Activated CD8-positive, alpha-beta memory T cell treated with anti-CD3 and anti-CD28 coated beads, Interleukin-2, amount 50 U/mL, for 24 hours (primary cell): ENCODE measurements at regions not wholly inside any gene's neighbourhood (a gene's known extent, or its start where the extent isn't known, plus 50 kb on each side); places are given as distances from the start of the nearest gene placed in this dataset.

Source experiments
- DNase-seq: peaks from one replicate; pipeline ENCODE4 v3.0.0-alpha.2; 2020; ENCODE audit errors: extremely low read depth

DNA sequence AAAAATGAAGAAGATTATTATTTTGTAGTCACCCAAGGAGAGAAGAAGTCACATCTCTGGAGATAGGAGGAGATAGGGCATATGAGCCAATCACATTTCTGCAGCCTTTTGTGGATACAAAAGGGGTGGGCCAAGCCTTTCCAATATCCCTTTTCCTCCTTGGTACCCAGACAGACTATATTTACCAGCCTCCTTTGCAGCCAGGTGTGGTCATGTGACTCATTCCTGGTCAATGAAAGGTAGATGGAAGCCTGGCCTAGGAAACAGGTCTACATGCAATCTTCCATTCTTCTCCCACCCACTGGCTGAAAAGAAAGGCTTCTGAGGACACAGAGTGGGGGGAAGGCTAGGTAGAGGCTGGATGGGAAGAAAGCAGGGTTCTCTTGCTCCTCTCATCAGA is 58.1 kb upstream of the ERG start:
- no peak for DNase-seq

GRCh38 chr21:38561205-38561604 is 62.9 kb upstream of the ERG start:
- no peak for DNase-seq

GRCh38 chr21:38561613-38562581 is 63.6 kb upstream of the ERG start:
- no peak for DNase-seq

DNA sequence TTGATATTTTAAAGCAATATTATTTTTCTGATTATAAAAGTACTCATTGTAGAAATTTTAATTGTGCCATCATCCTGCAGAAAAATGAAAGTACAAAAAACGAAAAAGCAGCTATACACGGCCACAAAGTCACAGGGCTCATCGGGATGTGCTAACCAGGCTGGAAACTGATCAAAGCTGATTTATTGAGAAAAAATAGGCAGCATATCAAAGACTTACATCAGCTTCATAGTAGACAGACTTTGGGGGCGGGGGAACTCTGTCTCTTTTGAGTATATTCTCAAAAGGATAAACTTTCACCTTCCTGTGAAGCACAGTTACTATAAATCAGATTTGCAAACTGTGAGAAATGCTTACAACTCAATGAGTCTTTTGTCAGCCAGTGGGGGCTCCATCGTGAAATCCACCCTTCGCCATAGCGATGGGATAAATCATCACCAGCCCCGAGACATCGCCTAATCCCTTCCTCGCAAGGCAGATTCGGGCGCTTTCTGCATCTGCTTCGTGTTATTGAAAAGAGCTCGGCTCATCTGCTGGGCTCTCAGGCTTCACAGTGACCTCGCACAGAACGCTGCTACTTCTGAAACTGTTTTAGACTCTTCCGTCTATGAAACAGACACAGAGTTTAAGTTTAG is 69.2 kb upstream of the ERG start:
- no peak for DNase-seq

DNA sequence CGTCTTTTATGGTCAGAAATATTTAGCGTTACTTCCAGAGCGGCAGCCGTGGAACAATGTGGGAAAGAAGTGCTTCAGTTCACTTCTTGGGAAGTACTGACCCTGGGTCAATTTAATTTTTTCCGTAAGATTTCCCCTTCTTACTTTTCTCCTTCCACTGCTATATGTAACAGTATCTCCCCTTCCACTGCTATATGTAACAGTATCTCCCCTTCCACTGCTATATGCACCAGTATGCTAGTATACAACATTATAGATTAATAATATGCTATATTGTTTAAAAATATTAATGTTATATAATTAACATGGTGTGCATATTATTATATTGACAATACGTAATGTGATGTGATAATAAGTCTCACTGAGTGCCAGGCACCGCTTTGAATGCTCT is 69.7 kb upstream of the ERG start:
- DNase-seq: no peak

GRCh38 chr21:38569733-38570132 is 71.5 kb upstream of the ERG start:
- no peak for DNase-seq

- no peak for DNase-seq
Observed at GRCh38 chr21:38570596-38570995, 72.3 kb upstream of the ERG start.

GRCh38 chr21:38574895-38575575 is 76.8 kb upstream of the ERG start:
- no peak for DNase-seq

DNA sequence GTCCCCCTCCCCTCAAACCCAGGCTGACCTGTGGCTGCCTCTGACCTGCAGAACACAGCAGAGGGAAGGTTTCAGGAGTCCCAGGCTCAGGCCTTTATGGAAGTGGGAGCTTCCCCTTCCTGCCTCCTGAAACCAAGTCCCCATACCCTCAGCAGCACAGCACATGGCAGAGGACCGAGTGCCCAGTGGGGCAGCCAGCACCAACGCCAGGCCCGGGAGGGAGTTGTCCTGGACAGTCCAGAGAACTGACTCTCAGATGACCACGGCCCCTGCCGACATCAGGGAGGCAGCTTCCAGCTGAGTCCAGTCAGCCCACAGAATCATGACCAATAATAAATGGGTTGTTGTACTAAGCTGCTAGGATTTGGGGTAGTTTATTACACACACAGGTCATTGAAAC is 79.6 kb upstream of the ERG start:
- no peak for DNase-seq

- DNase-seq: no peak
Observed at GRCh38 chr21:38590449-38591217, 92.4 kb upstream of the ERG start.

DNA sequence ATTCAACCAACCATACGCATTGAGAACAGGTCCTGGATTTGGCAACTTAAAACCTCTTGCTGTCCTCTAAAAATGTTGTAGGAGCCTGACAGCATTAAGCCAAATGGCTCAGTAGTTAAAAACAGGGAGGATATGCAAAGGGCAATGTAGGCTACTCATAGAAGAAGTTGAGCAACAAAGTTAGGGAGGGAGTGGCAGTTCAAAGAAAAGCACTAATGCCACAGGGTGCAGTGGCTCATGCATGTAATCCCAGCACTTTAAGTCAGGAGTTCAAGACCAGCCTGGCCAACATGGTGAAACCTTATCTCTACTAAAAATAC is 92.9 kb upstream of the ERG start:
- DNase-seq: no peak

GRCh38 chr21:38596264-38597042 is 98.2 kb upstream of the ERG start:
- DNase-seq: no peak

GRCh38 chr21:38597421-38597820 is 99.1 kb upstream of the ERG start:
- DNase-seq: no peak

DNA sequence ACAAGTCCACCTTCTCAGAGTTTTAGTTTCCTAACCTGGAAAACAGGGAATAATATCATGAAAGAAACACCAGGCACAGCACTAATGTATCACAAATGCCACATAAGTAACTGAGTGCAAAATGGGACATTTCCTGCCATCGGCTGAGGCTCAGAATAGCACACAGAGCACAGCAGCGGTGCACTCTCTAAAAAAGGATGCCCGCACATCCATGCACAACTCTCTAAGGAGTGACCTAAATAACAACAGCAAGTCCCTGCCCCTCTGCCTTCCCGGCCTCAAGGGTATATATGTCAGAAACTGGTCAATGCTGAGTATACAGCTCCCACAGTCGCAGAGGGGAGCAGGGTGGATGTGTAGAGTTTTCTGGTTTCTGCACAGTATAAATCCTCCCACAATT is 100.1 kb upstream of the ERG start:
- DNase-seq: no peak

GRCh38 chr21:38599381-38599975 is 101.2 kb upstream of the ERG start:
- no peak for DNase-seq

- DNase-seq: no peak
Observed at GRCh38 chr21:38600106-38600505, 101.8 kb upstream of the ERG start.

- DNase-seq: no peak
Observed at GRCh38 chr21:38605236-38605635, 107.0 kb upstream of the ERG start.

- no peak for DNase-seq
Observed at GRCh38 chr21:38609580-38609979, 111.3 kb upstream of the ERG start.

GRCh38 chr21:38610623-38611251 is 112.5 kb upstream of the ERG start:
- DNase-seq: no peak

- DNase-seq: no peak
Observed at GRCh38 chr21:38611277-38611676, 113.0 kb upstream of the ERG start.
